Fibroblast of lung (primary cell): ENCODE measurements at regions not wholly inside any gene's neighbourhood (a gene's known extent, or its start where the extent isn't known, plus 50 kb on each side); places are given as distances from the start of the nearest gene placed in this dataset.

Experiments
- CTCF ChIP-seq, 2 donors: IDR thresholded peaks in 1 of 2; conservative IDR thresholded peaks in 1 of 2; 1 replicate in 1 of 2; 2 replicates in 1 of 2; pipeline ENCODE4 v1.5.1; 2011 to 2012; ENCODE audit warnings: low read length in 2 of 2, control low read depth in 1 of 2, inconsistent platforms in 1 of 2, low read depth in 1 of 2, mild to moderate bottlenecking in 1 of 2
- EZH2 ChIP-seq: IDR thresholded peaks from 2 replicates; pipeline ENCODE4 v1.5.1; 2012; ENCODE audit warnings: low read length, control low read depth, mild to moderate bottlenecking; ENCODE audit errors: missing control alignments

GRCh38 chr6:165968408-165968807 lies 199.2 kb downstream of the TBXT start:
- no peak for TF ChIP-seq CTCF (conservative IDR thresholded peaks at IDR 0.05 in 1 of 2, IDR thresholded peaks at IDR 0.05 in 1 of 2; ENCODE audit: low read depth in 1 of 2, low read length in 2 of 2)
- TF ChIP-seq EZH2 = no peak
